ENCODE measurements at regions not wholly inside any gene's neighbourhood (a gene's known extent, or its start where the extent isn't known, plus 50 kb on each side); places are given as distances from the start of the nearest gene placed in this dataset.

DNA sequence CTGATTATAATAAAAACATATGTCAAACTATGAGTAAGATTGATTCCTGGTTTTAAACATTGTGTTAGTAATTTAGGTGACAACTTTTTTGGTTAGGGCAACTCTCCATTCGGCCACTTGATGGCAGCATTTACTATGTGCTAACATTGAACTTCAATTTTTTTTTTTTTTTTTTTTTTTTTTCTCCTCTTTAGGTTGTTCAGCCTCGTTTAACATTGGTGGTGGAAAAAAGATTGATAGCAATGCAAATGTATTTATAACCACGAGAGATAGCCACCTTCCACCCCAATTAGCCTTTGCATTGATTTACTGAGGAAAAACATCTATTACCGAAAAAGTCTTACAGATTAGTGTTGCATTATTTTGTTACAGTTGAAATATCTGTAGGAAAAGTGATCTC, 159.1 kb downstream of the CSNK1G3 start:
- TF ChIP-seq POLR2A (IDR thresholded peaks at IDR 0.05) = no peak
- TF ChIP-seq, protein P1, sequence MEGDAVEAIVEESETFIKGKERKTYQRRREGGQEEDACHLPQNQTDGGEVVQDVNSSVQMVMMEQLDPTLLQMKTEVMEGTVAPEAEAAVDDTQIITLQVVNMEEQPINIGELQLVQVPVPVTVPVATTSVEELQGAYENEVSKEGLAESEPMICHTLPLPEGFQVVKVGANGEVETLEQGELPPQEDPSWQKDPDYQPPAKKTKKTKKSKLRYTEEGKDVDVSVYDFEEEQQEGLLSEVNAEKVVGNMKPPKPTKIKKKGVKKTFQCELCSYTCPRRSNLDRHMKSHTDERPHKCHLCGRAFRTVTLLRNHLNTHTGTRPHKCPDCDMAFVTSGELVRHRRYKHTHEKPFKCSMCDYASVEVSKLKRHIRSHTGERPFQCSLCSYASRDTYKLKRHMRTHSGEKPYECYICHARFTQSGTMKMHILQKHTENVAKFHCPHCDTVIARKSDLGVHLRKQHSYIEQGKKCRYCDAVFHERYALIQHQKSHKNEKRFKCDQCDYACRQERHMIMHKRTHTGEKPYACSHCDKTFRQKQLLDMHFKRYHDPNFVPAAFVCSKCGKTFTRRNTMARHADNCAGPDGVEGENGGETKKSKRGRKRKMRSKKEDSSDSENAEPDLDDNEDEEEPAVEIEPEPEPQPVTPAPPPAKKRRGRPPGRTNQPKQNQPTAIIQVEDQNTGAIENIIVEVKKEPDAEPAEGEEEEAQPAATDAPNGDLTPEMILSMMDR (IDR thresholded peaks at IDR 0.05) = peak; percentile 51 to 88 (median 67)
- Histone ChIP-seq H3K36me3 (no peaks in the 10 kb centered on the region), H3K9me3 (no peaks in the 10 kb centered on the region), H3K27me3 (no peaks in the 10 kb centered on the region), H3K27ac (no peak overlapping the region), H3K4me3 (replicated peaks in 1 of 3) (no peak overlapping the region), H3K4me1 (peaks cover 0 to 3% of the 10 kb centered on the region in 2 donors)
- intact Hi-C loops (cut with DNase I) = no loop called here
- WGBS, 2 donors = 7 to 11% methylated on average over 4 of the region's 4 CpGs
- DNase-seq = peak; percentile 54 to 56

All from thyroid gland (tissue), 4 donors.